Amniotic epithelial cell (primary cell): ENCODE measurements at regions not wholly inside any gene's neighbourhood (a gene's known extent, or its start where the extent isn't known, plus 50 kb on each side); places are given as distances from the start of the nearest gene placed in this dataset.
A peak's percentile ranks its signal among the peaks of the same experiment; 100 is the strongest.
"Not testable (repeated sequence)": the region's sequence is repeated elsewhere in the genome, so short reads cannot be mapped to it uniquely, and the experiment has no call there.

ENCODE experiments used
- DNase-seq: peaks from one replicate; pipeline ENCODE4 v3.0.0-alpha.2; 2010; ENCODE audit warnings: low read depth

- no peak for DNase-seq
Measured at GRCh38 chrX:28472926-28473325, 114.3 kb upstream of the IL1RAPL1 start.

DNA sequence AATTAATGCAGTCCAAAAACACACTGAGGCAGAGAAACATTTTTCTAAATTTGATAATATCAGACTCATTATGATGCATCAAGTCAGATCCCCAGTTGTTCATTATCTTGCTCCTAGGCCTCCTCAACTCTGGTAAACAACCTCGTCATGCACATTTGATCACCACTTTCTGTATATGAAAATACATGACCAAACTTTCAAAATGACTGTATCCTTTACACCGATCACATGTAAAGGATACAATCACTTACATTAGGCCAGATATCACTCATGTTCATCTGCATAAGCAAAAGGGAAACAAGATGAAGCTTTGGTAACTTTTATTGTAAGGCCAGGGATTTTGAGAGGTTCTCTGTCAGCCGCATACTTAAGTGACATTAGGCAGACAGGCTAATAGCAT, 99.4 kb upstream of the IL1RAPL1 start:
- no peak for DNase-seq

GRCh38 chrX:28491322-28491721, 95.9 kb upstream of the IL1RAPL1 start:
- no peak for DNase-seq

DNA sequence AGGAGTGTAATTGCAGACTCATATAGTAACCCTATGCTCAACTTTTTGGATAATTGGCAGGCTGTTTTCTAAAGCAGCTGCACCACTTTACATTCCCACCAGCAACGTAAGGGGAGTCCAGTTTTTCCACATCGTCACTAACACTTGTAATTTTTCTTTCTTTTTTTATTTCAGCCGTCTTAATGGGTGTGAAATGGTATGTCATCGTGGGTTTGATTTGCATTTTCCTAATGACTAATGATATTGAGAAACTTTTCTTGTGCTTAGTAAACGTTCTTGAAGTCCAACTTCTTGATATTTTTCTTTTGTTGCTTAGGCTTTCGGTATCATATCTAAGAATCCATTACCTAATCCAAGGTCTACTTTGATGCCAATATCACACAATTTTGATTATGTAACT, 95.3 kb upstream of the IL1RAPL1 start:
- no peak for DNase-seq

- peak; percentile 12 for DNase-seq
Measured at GRCh38 chrX:28498658-28499057, 88.6 kb upstream of the IL1RAPL1 start.

GRCh38 chrX:28502667-28503066, 84.6 kb upstream of the IL1RAPL1 start:
- DNase-seq: not testable (repeated sequence)

DNA sequence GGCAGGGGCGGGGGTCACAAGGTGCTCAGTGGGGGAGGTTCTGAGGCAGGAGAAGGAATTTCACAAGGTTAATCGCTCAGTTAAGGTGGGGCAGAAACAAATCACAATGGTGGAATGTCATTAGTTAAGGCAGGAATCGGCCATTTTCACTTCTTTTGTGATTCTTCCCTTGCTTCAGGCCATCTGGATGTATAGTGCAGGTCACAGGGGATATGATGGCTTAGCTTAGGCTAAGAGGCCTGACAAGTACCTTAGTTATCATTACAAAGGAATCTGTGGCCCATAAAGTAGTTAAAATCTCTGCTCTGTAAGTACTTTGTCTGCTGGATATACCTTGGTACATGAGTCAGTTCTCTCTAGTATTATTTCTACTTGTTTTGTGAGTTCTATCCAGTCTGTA, 79.6 kb upstream of the IL1RAPL1 start:
- DNase-seq: not testable (repeated sequence)

GRCh38 chrX:28520786-28521185, 66.5 kb upstream of the IL1RAPL1 start:
- no peak for DNase-seq

GRCh38 chrX:28528354-28528753, 58.9 kb upstream of the IL1RAPL1 start:
- not testable (repeated sequence) for DNase-seq
